ENCODE measurements at regions not wholly inside any gene's neighbourhood (a gene's known extent, or its start where the extent isn't known, plus 50 kb on each side); places are given as distances from the start of the nearest gene placed in this dataset.

- TF ChIP-seq POLR2A (IDR thresholded peaks at IDR 0.05; ENCODE audit: low read depth, low read length) = no peak
- no peak for TF ChIP-seq POLR2AphosphoS5 (IDR thresholded peaks at IDR 0.05; ENCODE audit: low read depth, low read length)
Measured at GRCh38 chr1:60634106-60634505, 448.3 kb upstream of the NFIA start.

Data from GM12892 (cell line).